ENCODE measurements at regions not wholly inside any gene's neighbourhood (a gene's known extent, or its start where the extent isn't known, plus 50 kb on each side); places are given as distances from the start of the nearest gene placed in this dataset.
"Not testable (repeated sequence)": the region's sequence is repeated elsewhere in the genome, so short reads cannot be mapped to it uniquely, and the experiment has no call there.

GRCh38 chrX:6990552-6991193 is 156.8 kb upstream of the STS start:
- DNase-seq (ENCODE audit: low read depth in 1 of 2, low spot score in 2 of 2): no peak
- Histone ChIP-seq H3K9me3 (replicated peaks) (no peaks in the 10 kb centered on the region), H3K27ac (no peak overlapping the region), H3K36me3 (no peaks in the 10 kb centered on the region), H3K4me1 (replicated peaks) (no peaks in the 10 kb centered on the region), H3K4me3 (no peak overlapping the region), H3K27me3 (replicated peaks) (no peaks in the 10 kb centered on the region)

DNA sequence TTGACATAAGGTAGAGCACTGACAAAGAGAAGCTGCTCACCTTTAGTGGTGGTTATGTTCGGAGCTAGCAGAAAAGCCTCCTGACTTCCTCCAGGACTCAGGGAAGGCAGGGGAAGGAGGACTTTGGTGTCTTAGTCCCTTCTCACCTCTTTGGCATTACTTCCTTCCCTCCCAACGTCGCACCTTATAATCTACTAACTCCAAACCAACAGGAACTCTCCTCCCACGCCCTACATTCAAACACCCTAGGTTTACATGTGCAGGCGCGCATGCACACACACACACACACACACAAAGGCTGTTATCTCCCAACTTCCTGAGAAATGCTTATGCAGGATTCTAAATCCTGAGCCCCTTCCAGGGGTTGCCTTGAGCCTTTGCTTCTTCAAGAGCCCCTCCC is 157.7 kb upstream of the STS start:
- Histone ChIP-seq H3K4me3 (no peak overlapping the region), H3K9me3 (replicated peaks) (no peaks in the 10 kb centered on the region), H3K36me3 (no peaks in the 10 kb centered on the region), H3K27me3 (replicated peaks) (no peaks in the 10 kb centered on the region), H3K27ac (no peak overlapping the region), H3K4me1 (replicated peaks) (no peaks in the 10 kb centered on the region)
- DNase-seq (ENCODE audit: low read depth in 1 of 2, low spot score in 2 of 2): no peak

DNA sequence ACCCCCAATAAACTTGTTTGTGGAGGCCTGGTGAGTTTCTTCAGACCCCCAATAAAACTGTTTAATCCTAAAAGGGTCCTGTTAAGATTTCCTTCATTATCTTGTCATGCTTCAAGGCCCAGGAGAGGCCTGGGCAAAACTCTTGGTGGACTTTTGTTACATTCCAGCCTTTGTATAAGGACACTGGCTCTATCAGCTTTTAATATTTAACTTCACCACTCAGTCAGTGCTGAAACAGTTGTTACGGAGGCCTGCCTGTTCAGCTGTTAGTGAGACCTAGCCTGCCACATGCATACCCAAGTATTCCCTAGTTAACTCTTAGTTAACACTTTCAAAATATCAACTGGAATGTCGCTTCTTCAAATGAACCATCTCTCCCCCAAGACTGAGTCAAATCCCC is 158.8 kb upstream of the STS start:
- DNase-seq (ENCODE audit: low read depth in 1 of 2, low spot score in 2 of 2); H3K36me3 ChIP-seq; H3K27ac ChIP-seq; H3K4me1 ChIP-seq (replicated peaks); H3K4me3 ChIP-seq; H3K9me3 ChIP-seq (replicated peaks); H3K27me3 ChIP-seq (replicated peaks): not testable (repeated sequence)

GRCh38 chrX:6986915-6987314 is 160.6 kb upstream of the STS start:
- H3K4me3 ChIP-seq: no peak overlapping the region
- H3K36me3 ChIP-seq: no peaks in the 10 kb centered on the region
- H3K9me3 ChIP-seq (replicated peaks): no peaks in the 10 kb centered on the region
- H3K27me3 ChIP-seq (replicated peaks): no peaks in the 10 kb centered on the region
- no peak overlapping the region for H3K27ac ChIP-seq
- H3K4me1 ChIP-seq (replicated peaks): no peaks in the 10 kb centered on the region
- no peak for DNase-seq (ENCODE audit: low read depth in 1 of 2, low spot score in 2 of 2)

- H3K27me3 ChIP-seq (replicated peaks): no peaks in the 10 kb centered on the region
- no peaks in the 10 kb centered on the region for H3K9me3 ChIP-seq (replicated peaks)
- H3K4me1 ChIP-seq (replicated peaks): no peaks in the 10 kb centered on the region
- no peaks in the 10 kb centered on the region for H3K36me3 ChIP-seq
- no peak for DNase-seq (ENCODE audit: low read depth in 1 of 2, low spot score in 2 of 2)
- H3K4me3 ChIP-seq: no peak overlapping the region
- no peak overlapping the region for H3K27ac ChIP-seq
Observed at GRCh38 chrX:6985537-6985936, 162.0 kb upstream of the STS start.

DNA sequence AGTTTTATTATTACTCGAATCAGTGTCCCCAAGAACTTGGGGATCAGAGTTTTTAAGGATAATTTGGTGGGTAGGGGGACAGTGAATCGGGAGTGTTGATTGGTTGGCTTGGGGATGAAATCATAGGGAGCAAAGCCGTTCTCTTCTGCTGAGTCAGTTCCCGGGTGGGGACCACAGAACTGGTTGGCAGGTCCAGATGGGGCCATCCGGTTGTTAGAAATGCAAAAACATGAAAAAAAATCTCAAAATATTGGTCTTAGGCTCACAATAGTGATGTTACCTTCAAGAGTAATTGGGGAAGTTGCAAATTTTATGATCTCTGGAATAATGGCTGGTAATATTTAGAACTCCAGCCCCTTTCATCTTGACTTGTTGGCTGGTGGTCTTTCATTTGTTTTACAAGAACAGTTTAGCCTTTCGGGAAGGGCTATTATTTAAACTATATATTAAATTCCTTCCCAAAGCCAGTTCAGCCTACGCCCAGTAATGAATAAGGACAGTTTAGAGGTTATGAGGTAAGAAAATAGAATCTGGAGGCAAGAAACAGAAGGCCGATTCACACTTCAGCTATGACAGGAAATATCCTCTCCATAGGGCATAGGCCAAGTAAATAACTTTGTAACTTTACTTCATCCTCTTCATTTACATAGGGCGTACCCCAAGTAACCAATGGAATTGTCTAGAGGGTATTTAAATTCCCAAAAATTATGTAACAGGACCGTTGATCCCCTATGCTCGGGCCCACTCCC is 164.1 kb upstream of the STS start:
- DNase-seq (ENCODE audit: low read depth in 1 of 2, low spot score in 2 of 2): no peak
- Histone ChIP-seq H3K4me1 (replicated peaks) (no peaks in the 10 kb centered on the region), H3K4me3 (no peak overlapping the region), H3K9me3 (replicated peaks) (no peaks in the 10 kb centered on the region), H3K27me3 (replicated peaks) (no peaks in the 10 kb centered on the region), H3K36me3 (no peaks in the 10 kb centered on the region), H3K27ac (no peak overlapping the region)

DNA sequence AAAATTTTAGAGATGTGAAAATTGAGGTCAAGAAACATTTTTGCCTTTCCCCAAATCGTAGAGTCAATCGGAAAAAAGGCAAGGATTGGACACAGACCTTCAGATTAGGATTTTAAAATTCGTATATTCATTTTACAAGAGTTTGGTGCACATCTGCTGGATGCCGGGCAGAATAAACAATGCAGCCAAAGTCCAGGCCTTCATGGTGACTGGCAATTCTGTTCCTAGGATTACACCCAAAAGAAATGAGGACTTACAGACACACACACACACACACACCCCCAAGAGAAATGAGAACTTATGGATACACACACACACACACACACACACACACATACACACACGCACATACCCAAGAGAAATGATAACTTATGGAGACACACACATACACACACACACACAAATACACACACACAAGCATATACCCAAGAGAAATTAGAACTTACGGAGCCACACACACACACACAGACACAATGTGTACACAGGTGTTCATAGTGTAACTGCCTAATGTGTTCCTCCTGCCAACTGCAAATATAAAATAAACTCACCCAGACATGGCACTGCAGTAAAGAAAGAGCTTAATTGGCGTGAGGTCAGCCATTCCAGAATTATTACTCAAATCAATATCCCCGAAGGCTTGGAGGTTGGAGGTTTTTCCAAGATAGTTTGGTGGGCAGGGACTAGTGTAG is 165.7 kb upstream of the STS start:
- Histone ChIP-seq H3K27me3 (replicated peaks) (no peaks in the 10 kb centered on the region), H3K4me3 (no peak overlapping the region), H3K4me1 (replicated peaks) (no peaks in the 10 kb centered on the region), H3K9me3 (replicated peaks) (no peaks in the 10 kb centered on the region), H3K27ac (no peak overlapping the region), H3K36me3 (no peaks in the 10 kb centered on the region)
- DNase-seq (ENCODE audit: low read depth in 1 of 2, low spot score in 2 of 2): no peak

DNA sequence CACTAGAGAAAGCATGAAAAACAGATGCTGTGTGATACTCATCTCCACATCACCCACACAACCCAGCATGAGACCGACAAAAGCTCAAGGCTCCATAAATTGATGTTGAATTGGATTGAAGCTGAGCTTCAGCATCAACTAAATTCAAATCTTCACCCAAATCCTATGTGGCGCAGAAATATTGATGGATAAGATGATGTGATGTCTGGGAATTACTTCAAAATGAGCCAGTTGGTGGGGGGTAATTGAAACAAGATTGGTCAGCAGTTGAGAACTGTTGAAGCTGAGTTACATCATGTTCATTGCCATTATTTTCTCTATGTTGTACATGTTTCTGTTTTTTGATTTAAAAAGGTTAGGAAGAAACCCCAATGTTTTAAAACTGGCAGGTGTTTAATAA is 166.5 kb upstream of the STS start:
- Histone ChIP-seq H3K9me3 (replicated peaks) (no peaks in the 10 kb centered on the region), H3K27me3 (replicated peaks) (no peaks in the 10 kb centered on the region), H3K4me3 (no peak overlapping the region), H3K4me1 (replicated peaks) (no peaks in the 10 kb centered on the region), H3K27ac (no peak overlapping the region), H3K36me3 (no peaks in the 10 kb centered on the region)
- no peak for DNase-seq (ENCODE audit: low read depth in 1 of 2, low spot score in 2 of 2)

GRCh38 chrX:6968231-6968630 is 179.3 kb upstream of the STS start:
- no peak overlapping the region for H3K27ac ChIP-seq
- DNase-seq (ENCODE audit: low read depth in 1 of 2, low spot score in 2 of 2): no peak
- H3K36me3 ChIP-seq: no peaks in the 10 kb centered on the region
- H3K9me3 ChIP-seq (replicated peaks): no peaks in the 10 kb centered on the region
- H3K27me3 ChIP-seq (replicated peaks): no peaks in the 10 kb centered on the region
- H3K4me3 ChIP-seq: no peak overlapping the region
- no peaks in the 10 kb centered on the region for H3K4me1 ChIP-seq (replicated peaks)

DNA sequence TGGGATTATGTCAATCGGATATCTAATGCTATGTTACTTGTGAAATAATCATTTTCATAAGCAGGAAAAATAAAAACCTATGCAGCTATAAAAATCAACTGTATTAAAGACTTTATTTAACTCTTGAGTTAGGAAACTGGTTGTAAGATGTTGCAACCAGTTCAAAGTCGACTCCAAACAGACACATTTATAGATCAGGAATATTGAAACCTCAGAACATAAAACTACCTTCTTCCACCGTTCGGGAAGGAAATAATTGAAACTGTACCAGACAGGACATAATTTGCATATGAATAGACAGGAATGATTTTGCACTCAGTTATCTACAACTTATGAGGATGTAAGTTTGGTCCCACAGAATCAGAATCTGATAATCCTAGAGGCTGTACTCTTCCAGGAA is 181.8 kb upstream of the STS start:
- Histone ChIP-seq H3K27me3 (replicated peaks) (no peaks in the 10 kb centered on the region), H3K27ac (no peak overlapping the region), H3K4me1 (replicated peaks) (no peaks in the 10 kb centered on the region), H3K4me3 (no peak overlapping the region), H3K36me3 (no peaks in the 10 kb centered on the region), H3K9me3 (replicated peaks) (no peaks in the 10 kb centered on the region)
- DNase-seq (ENCODE audit: low read depth in 1 of 2, low spot score in 2 of 2): no peak

- no peak overlapping the region for H3K4me3 ChIP-seq
- no peaks in the 10 kb centered on the region for H3K27me3 ChIP-seq (replicated peaks)
- no peaks in the 10 kb centered on the region for H3K9me3 ChIP-seq (replicated peaks)
- no peaks in the 10 kb centered on the region for H3K4me1 ChIP-seq (replicated peaks)
- H3K27ac ChIP-seq: no peak overlapping the region
- DNase-seq (ENCODE audit: low read depth in 1 of 2, low spot score in 2 of 2): no peak
- H3K36me3 ChIP-seq: no peaks in the 10 kb centered on the region
Observed at GRCh38 chrX:6962006-6962355, 185.5 kb upstream of the STS start.

GRCh38 chrX:6961286-6962005 is 186.1 kb upstream of the STS start:
- Histone ChIP-seq H3K4me1 (replicated peaks) (no peaks in the 10 kb centered on the region), H3K4me3 (no peak overlapping the region), H3K27me3 (replicated peaks) (no peaks in the 10 kb centered on the region), H3K36me3 (no peaks in the 10 kb centered on the region), H3K27ac (no peak overlapping the region), H3K9me3 (replicated peaks) (no peaks in the 10 kb centered on the region)
- DNase-seq (ENCODE audit: low read depth in 1 of 2, low spot score in 2 of 2): no peak

- H3K9me3 ChIP-seq (replicated peaks): no peaks in the 10 kb centered on the region
- H3K27ac ChIP-seq: no peak overlapping the region
- H3K27me3 ChIP-seq (replicated peaks): no peaks in the 10 kb centered on the region
- H3K4me3 ChIP-seq: no peak overlapping the region
- no peaks in the 10 kb centered on the region for H3K36me3 ChIP-seq
- no peaks in the 10 kb centered on the region for H3K4me1 ChIP-seq (replicated peaks)
- DNase-seq (ENCODE audit: low read depth in 1 of 2, low spot score in 2 of 2): no peak
Observed at GRCh38 chrX:6959006-6959405, 188.5 kb upstream of the STS start.

DNA sequence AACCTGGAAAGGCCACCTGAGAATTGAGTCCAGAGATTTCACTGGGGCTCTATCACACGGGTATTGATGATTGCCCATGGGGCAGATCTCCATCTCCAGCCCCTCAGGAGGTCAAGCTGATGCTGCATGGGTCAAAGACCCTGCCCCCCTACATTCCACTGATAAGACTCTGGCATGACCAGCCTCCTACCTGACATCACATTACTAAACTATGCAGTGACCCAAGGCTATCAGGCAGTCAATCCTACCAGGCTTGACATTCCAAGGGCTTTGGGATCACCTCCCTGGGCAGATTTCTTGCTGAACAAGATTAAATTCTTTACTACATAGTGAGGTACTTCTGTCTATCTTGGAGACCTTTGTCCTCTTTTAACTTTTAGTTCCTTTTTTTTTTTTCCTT is 192.7 kb upstream of the STS start:
- H3K4me1 ChIP-seq (replicated peaks): no peaks in the 10 kb centered on the region
- DNase-seq (ENCODE audit: low read depth in 1 of 2, low spot score in 2 of 2): no peak
- H3K27ac ChIP-seq: no peak overlapping the region
- no peaks in the 10 kb centered on the region for H3K9me3 ChIP-seq (replicated peaks)
- no peaks in the 10 kb centered on the region for H3K36me3 ChIP-seq
- H3K4me3 ChIP-seq: no peak overlapping the region
- no peaks in the 10 kb centered on the region for H3K27me3 ChIP-seq (replicated peaks)

All from SJSA1 (cell line).